ENCODE measurements at regions not wholly inside any gene's neighbourhood (a gene's known extent, or its start where the extent isn't known, plus 50 kb on each side); places are given as distances from the start of the nearest gene placed in this dataset.

DNA sequence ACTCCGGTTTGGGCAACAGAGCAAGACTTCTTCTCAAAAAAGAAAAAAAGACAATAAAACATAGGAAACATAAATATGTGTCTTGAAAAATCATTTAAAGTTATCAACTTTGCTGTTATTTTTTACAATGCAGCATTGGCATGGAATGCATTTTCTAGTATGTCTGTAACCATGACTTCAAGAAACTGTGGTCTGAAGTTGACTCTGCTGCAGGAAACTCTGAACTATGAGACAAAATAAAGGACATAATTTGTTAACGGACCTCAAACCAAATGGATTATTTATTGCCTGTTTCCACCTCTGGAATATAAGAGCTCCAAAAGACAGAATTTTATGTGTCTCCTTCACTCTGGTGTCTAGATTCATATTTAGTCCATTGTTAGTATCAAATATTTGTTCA, 79.1 kb downstream of the TRIB2 start:
- no peaks in the 10 kb centered on the region for H3K36me3 Mint-ChIP-seq (ENCODE audit: low read depth)

DNA sequence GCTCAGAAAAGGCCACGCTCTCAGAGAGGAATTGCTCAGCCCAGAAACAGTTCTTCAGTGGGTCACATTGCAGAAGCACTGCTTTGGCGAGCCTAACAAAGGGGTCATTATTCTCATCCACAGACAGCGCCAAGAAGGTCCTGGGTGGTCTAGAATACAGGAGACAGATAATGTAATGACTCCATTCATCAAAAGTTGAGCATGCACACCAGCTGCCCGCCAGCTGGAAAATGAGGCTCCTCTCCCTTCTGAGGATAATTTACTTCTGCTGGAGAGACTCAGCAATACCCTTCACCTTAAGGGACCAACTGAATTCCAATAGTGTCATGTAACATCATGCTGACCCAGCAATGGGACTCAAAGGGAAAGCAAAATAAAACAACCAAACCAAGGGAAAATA, 79.9 kb downstream of the TRIB2 start:
- Mint-ChIP-seq H3K4me1 (ENCODE audit: low read depth) (peaks cover 3% of the 10 kb centered on the region), H3K36me3 (ENCODE audit: low read depth) (peaks cover 3% of the 10 kb centered on the region), H3K9me3 (peaks cover 25% of the 10 kb centered on the region), H3K27ac (no peak overlapping the region), H3K4me3 (no peak overlapping the region), H3K27me3 (ENCODE audit: low read depth) (no peaks in the 10 kb centered on the region)

More for the DNA sequence above, 79.1 kb downstream of the TRIB2 start:
- no peaks in the 10 kb centered on the region for H3K27me3 Mint-ChIP-seq (ENCODE audit: low read depth)
- peaks cover 3% of the 10 kb centered on the region for H3K4me1 Mint-ChIP-seq (ENCODE audit: low read depth)
- H3K27ac Mint-ChIP-seq: no peak overlapping the region
- no peak overlapping the region for H3K4me3 Mint-ChIP-seq
- H3K9me3 Mint-ChIP-seq: peaks cover 18% of the 10 kb centered on the region

DNA sequence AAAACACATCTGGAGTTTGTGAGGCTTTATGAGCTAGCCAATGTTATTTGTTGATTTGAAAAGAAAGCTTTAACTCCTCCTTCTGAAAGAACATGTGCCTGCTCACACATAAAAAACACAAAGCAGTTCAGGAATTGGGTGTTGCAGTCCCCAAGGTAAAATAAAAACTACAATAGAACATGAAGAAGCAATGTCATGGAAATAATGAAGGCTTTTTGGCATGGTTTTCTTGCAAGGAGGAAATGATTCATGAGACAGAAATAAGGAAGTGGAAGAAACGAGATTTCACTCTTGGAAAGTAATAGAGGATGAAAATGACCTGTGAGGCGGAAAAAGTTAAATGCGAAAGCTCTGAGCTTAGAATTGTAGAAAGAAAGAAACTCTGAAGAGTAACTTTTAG, 81.1 kb downstream of the TRIB2 start:
- H3K4me1 Mint-ChIP-seq (ENCODE audit: low read depth): peaks cover 3% of the 10 kb centered on the region
- peaks cover 31% of the 10 kb centered on the region for H3K9me3 Mint-ChIP-seq
- no peak overlapping the region for H3K4me3 Mint-ChIP-seq
- H3K27ac Mint-ChIP-seq: no peak overlapping the region
- H3K27me3 Mint-ChIP-seq (ENCODE audit: low read depth): no peaks in the 10 kb centered on the region
- H3K36me3 Mint-ChIP-seq (ENCODE audit: low read depth): peaks cover 3% of the 10 kb centered on the region

DNA sequence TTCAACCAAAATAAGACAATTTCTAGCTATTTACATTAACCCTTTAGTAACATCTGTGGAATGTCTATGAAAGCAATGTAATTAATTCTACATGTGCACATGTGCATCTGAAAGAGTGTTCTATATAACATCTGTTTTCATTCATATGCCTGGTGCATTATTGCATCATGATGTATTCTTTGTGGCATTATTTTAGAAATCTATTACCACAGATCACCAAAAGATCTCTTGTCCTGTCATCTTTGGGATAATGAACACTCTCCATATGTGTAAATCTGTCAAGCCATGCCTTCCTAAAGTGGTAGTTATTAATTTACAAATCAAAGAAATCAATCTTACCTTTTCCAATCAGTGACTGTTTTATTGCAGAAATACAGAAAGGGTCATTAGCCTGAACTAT, 86.9 kb downstream of the TRIB2 start:
- Mint-ChIP-seq H3K4me1 (ENCODE audit: low read depth) (no peaks in the 10 kb centered on the region), H3K27ac (no peak overlapping the region), H3K9me3 (peaks cover 31% of the 10 kb centered on the region), H3K27me3 (ENCODE audit: low read depth) (peaks cover 21% of the 10 kb centered on the region), H3K36me3 (ENCODE audit: low read depth) (peaks cover 3% of the 10 kb centered on the region), H3K4me3 (no peak overlapping the region)

DNA sequence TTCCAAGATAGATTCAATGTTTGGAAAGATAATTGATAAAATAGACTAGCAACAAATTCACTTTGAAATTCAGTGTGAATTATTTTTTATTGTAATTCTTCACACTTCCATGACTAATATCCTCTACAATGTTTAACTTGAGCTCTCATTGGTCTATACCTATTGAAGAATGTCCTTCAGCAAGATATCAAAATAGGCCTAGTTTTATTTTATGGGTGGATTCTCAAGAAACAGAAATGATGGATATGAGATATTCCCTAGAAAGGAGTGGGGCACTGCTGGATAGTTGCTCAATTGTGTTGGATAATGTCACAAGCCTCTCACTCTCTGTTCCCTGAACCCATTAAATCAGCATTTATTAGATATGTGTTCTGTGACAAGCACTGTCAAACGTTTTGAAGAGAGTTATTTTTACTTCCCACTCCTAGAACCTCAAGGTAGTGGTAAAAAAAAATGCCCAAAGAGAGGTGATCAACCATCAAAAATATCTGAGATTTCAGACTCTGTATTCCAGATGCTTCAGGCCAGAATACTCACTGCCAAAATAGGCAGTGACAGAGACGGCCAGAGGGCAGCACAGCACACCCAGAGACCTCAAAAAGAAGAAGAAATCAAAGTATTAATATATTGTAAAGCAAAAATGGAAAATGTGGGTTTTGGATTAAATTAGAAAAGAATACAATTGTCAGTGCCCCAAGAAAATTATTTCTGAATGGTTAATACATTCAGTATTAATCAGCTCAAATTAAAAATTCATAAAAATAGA, 87.5 kb downstream of the TRIB2 start:
- H3K27me3 Mint-ChIP-seq (ENCODE audit: low read depth): peaks cover 21% of the 10 kb centered on the region
- peaks cover 24% of the 10 kb centered on the region for H3K9me3 Mint-ChIP-seq
- H3K4me3 Mint-ChIP-seq: no peak overlapping the region
- no peaks in the 10 kb centered on the region for H3K4me1 Mint-ChIP-seq (ENCODE audit: low read depth)
- H3K36me3 Mint-ChIP-seq (ENCODE audit: low read depth): peaks cover 3% of the 10 kb centered on the region
- no peak overlapping the region for H3K27ac Mint-ChIP-seq

DNA sequence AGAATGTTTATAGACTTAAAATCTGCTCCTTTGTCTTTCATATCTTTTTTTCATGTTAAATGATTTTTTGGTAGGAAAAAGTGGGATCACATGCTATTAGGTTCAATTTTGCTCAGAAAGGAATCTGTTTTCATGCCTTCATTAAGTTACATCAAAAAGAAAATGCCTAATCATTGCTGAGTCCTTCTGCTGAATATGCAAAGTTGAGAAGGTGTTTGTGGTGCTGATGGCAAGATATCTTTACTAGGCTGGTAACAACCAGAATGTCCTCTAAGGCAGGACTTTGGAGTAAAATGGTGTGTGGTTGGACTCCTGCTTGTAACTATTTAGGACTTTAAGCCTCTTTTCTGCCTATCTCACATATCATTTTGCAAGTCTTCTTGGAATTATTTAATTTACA, 88.3 kb downstream of the TRIB2 start:
- Mint-ChIP-seq H3K9me3 (peaks cover 20% of the 10 kb centered on the region), H3K27me3 (ENCODE audit: low read depth) (peaks cover 24% of the 10 kb centered on the region), H3K4me1 (ENCODE audit: low read depth) (no peaks in the 10 kb centered on the region), H3K4me3 (no peak overlapping the region), H3K27ac (no peak overlapping the region), H3K36me3 (ENCODE audit: low read depth) (peaks cover 3% of the 10 kb centered on the region)

DNA sequence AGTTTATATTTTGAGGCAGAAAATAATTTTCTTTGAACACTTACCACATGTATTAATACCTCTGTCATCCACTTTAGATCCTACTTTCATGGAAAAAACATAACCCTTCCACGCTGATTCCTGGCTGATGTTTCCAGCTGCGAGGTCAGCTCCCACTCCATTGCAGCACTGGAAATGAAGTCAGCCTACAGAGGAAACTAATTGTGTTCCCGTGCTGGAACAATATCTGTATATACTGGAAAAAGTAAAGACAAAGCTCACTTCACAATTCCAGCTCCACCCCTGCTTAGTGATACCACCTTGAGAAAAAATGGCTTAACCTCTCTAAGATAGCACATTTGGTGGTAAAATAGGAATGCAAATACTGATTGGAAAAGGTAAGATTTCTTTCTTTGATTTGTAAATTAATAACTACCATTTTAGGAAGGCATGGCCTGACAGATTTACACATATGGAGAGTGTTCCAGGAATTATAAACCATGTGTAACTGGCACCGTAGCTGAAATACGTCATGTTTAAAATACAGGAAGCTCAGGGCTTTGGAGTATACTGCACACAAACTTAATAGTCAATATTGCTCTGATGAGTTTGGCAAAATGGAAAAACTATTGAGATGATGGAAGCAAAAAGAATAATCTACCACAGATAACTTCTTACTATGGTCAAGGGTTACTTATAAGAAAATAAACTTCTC, 90.0 kb downstream of the TRIB2 start:
- no peak overlapping the region for H3K4me3 Mint-ChIP-seq
- H3K36me3 Mint-ChIP-seq (ENCODE audit: low read depth): no peaks in the 10 kb centered on the region
- peaks cover 24% of the 10 kb centered on the region for H3K27me3 Mint-ChIP-seq (ENCODE audit: low read depth)
- no peak overlapping the region for H3K27ac Mint-ChIP-seq
- H3K9me3 Mint-ChIP-seq: peaks cover 5% of the 10 kb centered on the region
- no peaks in the 10 kb centered on the region for H3K4me1 Mint-ChIP-seq (ENCODE audit: low read depth)

DNA sequence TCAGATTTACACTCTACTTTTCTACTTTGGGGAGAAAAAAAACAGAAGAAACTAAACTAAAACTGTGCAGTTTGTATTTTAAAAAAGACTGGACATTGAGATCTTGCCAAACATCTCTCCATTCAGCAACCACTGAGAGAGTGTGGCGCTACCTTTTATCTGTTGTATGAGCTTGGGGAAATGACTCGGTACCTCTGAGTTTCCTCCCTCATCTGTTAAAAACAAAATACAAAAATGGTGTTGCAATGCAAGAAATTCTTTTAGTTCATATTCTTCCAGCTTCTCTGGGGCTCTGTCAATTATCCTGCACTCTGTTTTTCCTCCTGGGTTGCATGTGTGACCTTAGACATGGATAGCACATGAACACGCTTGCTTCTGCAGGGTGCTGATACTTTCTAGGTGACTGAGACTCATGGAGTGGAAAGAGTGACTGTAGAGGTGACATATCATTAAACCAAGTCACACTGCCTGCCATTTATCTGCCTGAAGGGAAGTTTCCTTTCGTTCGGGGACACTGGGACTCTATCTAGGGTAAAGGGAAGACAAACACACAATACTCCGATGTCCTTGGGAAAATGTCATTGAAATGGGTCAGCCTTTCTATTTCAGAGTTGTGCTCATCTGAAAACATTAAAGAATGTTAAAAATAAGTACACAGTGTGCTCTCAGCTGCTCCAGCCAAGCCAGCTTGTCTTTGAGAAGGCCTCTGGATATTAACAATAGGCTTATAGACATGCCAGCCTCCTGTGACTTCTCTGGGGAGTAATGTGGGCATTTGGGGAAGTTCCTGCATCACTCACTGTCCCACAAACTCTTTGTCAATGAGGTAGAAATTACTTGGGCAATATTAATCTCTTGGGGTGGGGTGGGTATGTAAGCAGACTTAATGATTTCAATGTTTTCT, 91.4 kb downstream of the TRIB2 start:
- Mint-ChIP-seq H3K36me3 (ENCODE audit: low read depth) (no peaks in the 10 kb centered on the region), H3K27ac (no peak overlapping the region), H3K4me1 (ENCODE audit: low read depth) (no peaks in the 10 kb centered on the region), H3K27me3 (ENCODE audit: low read depth) (peaks cover 24% of the 10 kb centered on the region), H3K9me3 (no peaks in the 10 kb centered on the region), H3K4me3 (no peak overlapping the region)

DNA sequence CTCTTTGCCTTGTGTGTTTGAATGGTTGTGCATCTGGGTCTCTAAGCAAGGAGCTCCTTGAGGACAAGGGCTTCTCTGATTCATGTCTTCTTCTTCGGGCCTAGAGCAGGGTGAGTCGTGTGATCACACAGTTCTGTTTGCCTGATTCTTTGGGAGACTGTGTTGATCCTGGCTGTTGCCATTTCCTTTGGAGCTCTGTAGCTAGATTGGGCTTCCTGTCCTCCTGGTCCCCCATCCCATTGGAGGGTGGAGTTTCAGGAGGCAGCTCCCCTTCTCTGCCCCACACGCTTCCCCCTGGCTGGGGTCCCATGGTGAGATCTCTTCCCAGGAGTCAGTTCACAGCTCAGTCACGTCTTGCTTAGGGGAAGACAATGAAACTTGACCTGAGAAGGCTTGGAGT, 92.8 kb downstream of the TRIB2 start:
- Mint-ChIP-seq H3K27me3 (ENCODE audit: low read depth) (peaks cover 20% of the 10 kb centered on the region), H3K9me3 (no peaks in the 10 kb centered on the region), H3K4me1 (ENCODE audit: low read depth) (no peaks in the 10 kb centered on the region), H3K4me3 (no peak overlapping the region), H3K27ac (no peak overlapping the region), H3K36me3 (ENCODE audit: low read depth) (no peaks in the 10 kb centered on the region)

DNA sequence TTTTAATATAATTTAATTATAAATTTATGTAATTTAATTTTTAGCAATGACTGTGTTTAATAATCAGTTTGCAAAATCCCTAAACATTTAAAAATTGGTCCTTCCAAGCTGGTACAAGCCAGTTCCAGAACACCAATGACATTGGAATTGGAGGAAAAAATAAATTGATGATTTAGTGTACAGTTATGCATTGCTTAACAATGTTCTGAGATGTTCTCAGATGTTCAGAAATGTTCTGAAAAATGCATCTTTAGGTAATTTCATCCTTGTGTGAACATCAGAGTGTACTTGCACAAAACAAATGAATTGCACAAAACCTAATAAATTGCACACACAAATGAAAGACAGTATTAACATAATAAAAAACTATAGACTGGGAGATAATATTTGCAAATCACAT, 95.2 kb downstream of the TRIB2 start:
- Mint-ChIP-seq H3K27ac (no peak overlapping the region), H3K9me3 (no peaks in the 10 kb centered on the region), H3K27me3 (ENCODE audit: low read depth) (peaks cover 7% of the 10 kb centered on the region), H3K4me1 (ENCODE audit: low read depth) (no peaks in the 10 kb centered on the region), H3K4me3 (no peak overlapping the region), H3K36me3 (ENCODE audit: low read depth) (no peaks in the 10 kb centered on the region)

DNA sequence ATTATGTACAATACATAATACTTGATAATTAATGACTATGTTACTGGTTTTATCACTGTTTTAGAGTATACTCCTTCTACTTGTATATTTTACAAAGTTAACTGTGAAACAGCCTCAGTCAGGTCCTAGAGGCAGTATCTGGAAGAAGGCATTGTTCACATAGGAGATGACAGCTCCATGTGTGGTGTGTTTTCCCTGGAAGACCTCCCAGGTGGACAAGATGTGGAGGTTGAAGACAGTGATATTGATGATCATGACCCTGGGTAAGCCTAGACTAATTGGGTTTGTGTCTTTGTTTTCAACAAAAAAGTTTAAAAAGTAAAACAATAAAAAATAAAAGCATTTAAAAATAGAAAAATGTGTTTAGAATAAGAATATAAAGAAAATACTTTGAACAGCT, 96.4 kb downstream of the TRIB2 start:
- Mint-ChIP-seq H3K4me3 (no peak overlapping the region), H3K27ac (no peak overlapping the region), H3K4me1 (ENCODE audit: low read depth) (peaks cover 2% of the 10 kb centered on the region), H3K9me3 (no peaks in the 10 kb centered on the region), H3K27me3 (ENCODE audit: low read depth) (peaks cover 8% of the 10 kb centered on the region), H3K36me3 (ENCODE audit: low read depth) (no peaks in the 10 kb centered on the region)

DNA sequence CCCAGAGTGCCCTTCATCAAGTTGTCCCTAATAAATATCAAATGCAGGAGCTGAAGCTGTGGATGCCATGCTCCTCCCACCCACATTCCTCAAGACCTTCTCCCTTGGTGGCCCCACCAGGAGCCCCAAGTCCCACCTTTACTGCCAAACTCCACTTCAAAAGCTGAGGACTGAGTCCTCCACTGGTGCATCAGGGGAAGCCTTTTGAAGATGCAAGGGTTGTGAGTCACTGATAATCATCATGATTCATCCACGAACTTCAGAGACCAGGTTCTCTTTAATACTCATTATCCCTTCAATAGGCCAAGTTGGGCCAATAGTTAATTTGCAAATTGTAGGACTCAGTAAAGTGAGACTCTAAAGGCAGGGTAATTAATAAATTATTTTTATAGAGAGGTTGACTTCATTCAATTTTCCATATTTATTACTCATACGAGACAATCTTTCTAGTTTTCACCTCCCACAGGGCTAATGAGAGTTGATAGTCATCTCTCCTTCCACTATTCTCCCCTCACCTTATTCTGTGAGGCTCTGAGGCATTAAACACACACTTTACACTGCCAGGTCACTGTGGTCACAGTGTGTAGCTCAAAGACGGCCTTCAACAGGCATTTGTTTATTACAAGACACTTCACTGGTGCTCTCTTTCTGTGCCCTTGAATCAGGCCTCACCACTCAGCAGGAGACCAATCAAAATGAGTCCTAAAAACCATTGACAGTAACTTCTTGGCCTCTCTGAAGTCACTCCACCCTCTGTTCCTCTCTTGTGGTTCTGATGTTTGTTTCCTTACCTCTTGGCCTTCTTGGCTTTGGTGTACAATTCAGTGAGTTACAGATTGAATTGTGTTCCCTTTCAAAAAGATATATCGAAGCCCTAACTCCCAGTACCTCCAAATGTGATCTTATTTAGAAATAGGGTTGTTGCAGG, 99.9 kb downstream of the TRIB2 start:
- no peaks in the 10 kb centered on the region for H3K36me3 Mint-ChIP-seq (ENCODE audit: low read depth)
- H3K27ac Mint-ChIP-seq: no peak overlapping the region
- H3K4me1 Mint-ChIP-seq (ENCODE audit: low read depth): peaks cover 2% of the 10 kb centered on the region
- H3K27me3 Mint-ChIP-seq (ENCODE audit: low read depth): peaks cover 25% of the 10 kb centered on the region
- H3K9me3 Mint-ChIP-seq: no peaks in the 10 kb centered on the region
- H3K4me3 Mint-ChIP-seq: no peak overlapping the region

DNA sequence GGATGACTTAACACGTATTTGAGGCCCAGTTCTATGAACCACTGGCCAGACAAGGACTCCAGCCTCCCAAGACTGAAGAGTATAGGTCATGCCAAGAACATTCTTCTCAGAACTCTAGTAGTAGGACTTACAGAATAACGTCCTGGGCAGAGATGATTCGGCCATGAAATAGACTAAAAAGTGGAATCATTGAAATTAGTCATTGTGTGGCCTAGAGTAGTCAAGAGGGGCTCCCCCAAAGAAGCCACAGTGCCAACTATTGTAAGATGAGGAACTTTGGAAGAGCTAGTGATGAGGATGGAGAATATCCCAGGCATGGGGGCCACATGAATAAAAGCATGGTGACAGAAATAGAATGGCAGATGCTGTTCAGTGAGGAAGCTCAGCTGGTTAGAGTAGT, 101.1 kb downstream of the TRIB2 start:
- Mint-ChIP-seq H3K4me1 (ENCODE audit: low read depth) (peaks cover 2% of the 10 kb centered on the region), H3K36me3 (ENCODE audit: low read depth) (no peaks in the 10 kb centered on the region), H3K4me3 (no peak overlapping the region), H3K9me3 (no peaks in the 10 kb centered on the region), H3K27me3 (ENCODE audit: low read depth) (peaks cover 32% of the 10 kb centered on the region), H3K27ac (no peak overlapping the region)

All from T-helper 1 cell treated with Interleukin-12 subunit alpha and Interleukin-12 subunit beta and Interleukin-4 antibody, amounts not matched to agents 30 μg/mL and 1 μg/mL, for 36 hours (primary cell).